GM12874 (cell line): ENCODE measurements at regions not wholly inside any gene's neighbourhood (a gene's known extent, or its start where the extent isn't known, plus 50 kb on each side); places are given as distances from the start of the nearest gene placed in this dataset.

Experiments used
- TF ChIP-seq, protein P1 (sequence below): IDR thresholded peaks from 2 replicates; pipeline ENCODE4 v1.5.1; 2011; ENCODE audit warnings: low read depth, mild to moderate bottlenecking, control low read depth, low read length, moderate library complexity; ENCODE audit not compliant: insufficient read depth

DNA sequence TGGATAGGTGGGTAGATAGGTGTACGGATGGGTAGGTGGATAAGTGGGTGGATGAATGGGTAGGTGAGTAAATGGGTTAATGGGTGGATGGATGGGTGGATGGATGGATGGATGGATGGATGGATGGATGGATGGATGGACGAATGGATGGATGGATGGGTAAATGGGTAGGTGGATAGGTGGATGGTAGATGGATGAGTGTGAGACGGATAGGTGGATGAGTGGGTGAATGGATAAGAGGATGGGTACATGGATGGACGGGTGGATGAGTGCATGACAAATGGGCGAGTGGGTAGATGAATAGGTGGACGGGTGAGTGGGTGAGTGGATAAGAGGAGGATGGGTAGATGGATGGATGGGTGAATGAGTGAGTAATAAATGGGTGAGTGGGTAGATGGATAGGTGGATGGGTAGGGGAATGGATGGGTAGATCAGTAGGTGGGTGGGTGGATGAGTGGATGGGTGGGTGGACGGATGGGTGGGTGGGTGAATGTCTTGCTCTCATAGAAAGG, 179.2 kb downstream of the FGF18 start:
- TF ChIP-seq, protein P1, sequence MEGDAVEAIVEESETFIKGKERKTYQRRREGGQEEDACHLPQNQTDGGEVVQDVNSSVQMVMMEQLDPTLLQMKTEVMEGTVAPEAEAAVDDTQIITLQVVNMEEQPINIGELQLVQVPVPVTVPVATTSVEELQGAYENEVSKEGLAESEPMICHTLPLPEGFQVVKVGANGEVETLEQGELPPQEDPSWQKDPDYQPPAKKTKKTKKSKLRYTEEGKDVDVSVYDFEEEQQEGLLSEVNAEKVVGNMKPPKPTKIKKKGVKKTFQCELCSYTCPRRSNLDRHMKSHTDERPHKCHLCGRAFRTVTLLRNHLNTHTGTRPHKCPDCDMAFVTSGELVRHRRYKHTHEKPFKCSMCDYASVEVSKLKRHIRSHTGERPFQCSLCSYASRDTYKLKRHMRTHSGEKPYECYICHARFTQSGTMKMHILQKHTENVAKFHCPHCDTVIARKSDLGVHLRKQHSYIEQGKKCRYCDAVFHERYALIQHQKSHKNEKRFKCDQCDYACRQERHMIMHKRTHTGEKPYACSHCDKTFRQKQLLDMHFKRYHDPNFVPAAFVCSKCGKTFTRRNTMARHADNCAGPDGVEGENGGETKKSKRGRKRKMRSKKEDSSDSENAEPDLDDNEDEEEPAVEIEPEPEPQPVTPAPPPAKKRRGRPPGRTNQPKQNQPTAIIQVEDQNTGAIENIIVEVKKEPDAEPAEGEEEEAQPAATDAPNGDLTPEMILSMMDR = no peak

DNA sequence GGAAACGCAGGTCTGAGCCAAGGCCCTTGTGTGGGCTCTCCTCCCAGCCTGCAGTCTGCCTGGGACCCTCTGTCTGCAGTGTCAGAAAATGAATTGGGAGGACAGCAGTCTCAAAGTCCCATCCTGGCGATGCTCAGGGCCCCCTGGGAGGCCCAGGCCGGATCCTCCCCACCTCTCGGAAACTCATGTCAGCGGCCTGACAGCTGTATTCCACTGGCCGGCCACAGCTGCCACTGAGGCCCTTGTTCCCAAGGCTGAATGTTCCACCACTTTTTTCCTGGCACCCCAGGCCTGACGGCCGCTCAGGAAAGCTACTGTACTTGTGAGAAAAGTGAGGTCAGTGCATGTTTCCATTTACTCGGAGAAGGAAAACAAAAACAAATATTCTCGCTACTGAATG, 180.0 kb downstream of the FGF18 start:
- TF ChIP-seq, protein P1 = no peak

DNA sequence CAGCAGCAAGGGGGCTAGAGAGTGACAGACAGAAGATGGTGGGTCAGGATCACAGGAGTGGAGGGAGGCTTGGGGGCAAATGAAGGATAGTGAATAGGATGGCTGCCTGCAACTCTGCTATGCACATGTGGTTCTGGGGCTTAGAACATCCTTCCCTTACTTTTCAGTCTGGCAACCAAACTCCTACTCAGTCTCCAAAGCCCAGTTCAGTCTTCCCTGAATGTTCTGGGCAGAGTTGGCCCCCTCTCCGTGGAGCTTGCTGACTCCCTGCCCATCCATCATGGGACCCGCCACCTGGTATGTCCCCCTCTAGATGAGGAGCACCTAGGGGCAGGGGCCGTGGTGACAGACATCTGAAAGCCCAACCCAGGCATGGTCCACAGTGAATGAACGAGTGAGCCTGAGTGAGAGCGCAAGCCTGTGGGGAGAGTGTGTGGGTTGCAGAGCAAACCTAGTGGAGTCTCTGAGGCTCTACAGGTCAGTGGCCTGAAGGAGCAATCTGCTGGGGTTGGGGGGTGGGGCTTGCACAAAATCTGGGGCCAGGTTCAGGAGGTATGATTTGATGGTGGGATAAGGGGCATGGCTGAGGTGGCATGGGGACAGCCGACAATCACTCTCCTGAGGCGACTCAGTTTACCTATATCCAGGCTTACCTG, 180.6 kb downstream of the FGF18 start:
- TF ChIP-seq, protein P1 = no peak

DNA sequence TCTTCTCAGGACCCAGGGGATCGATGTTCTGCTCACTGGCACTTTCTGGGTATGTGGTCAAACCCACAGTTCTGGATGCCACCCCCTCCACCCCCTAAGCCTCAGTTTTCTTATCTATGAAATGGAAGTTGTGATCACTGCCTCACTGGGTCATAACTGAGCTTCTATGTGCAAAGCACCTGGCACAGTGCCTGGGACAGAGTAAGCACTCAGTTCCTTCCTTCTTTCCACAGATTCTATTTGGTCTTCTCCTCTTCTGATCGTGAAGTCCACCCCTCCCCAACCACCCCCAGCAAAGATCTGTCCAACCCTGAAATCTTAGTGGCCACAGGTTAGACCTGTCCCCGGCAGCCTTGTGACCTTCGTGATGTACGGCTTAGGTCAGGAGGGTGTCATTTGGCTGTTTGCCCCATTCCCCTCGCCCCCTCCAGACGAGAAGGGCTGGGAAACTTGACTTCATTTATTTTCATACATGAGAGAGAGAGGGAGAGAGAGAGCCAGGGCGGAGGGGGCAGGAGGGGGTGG, 181.4 kb downstream of the FGF18 start:
- TF ChIP-seq, protein P1 = no peak

DNA sequence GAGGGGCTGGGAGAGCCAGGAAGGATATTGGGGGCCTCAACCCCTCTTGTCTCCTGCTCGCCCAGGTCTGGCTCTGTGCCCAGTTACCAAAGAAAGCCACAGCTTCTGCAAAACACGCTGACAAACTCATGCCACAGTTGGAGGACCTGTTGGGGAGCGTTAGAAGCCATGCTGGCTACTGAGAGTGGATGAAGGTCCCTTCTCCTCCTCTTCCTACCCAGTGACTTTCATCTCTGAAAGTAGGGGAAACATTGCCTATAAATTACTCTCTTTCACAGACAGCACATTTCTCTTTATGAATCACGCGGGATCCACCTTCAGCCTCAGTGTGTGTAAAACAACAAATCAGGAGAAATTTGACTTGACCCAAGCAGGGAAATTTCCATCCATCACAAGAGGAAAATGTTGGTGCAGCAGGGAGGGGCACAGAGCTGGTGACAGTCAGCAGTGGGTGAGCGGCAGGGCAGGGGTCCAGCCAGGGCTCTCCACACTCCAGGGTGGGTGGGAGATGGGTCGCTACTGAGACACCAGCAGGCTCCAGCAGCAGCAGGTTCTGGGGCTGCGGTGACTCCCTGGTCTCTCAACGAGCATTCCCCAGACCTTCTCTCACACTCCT, 181.9 kb downstream of the FGF18 start:
- TF ChIP-seq, protein P1 = no peak

DNA sequence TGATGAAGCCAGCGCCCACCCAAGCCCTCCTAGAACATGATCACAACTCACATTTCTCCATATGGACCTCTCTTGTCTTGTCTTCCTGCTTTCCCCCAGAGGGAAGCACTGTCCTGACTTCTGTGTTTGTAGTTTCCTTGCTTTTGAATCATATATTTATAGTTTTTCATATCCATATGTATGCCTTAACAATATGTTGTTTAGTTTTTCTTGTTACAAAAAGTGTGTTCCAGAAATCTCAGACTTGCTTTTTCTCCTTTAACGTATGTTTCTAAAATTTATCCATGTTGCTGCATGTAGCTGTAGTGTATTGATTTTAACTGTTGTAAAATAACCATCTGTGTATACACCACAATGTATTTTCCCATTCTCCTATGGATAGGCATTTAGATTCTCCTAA, 182.0 kb upstream of the SMIM23 start:
- TF ChIP-seq, protein P1 = no peak

DNA sequence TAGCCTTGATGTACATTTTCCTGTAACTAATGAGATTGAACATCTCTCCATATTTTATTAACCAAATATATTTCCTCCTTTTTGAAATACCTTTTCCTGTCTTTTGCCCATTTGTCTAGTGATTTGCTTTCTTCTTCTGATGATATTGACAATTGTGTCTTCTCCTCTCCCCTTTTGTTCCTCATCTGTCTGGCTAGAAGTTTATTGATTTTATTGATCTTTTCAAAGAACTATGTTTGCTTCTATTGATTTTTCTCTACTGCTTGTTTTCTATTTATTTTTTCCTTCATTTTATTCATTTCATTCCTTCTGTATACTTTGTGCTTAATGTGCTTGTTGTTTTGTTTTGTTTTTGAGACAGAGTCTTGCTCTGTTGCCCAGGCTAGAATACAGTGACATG, 181.4 kb upstream of the SMIM23 start:
- TF ChIP-seq, protein P1 = no peak
